HCT116 (cell line): ENCODE measurements at regions not wholly inside any gene's neighbourhood (a gene's known extent, or its start where the extent isn't known, plus 50 kb on each side); places are given as distances from the start of the nearest gene placed in this dataset.

Experiments used
- ATAC-seq: fragments of 200-7000 bp; cut with Tn5 transposase; 2 replicates; pipeline ENCODE4 v1.9.1; 2020; ENCODE audit warnings: mild to moderate bottlenecking, moderate library complexity
- BruUV-seq: library from RNA; stranded (reverse); fragments of 400-500 nt; replicated peaks from 2 replicates; lab custom pipeline; 2021; lab: Mats Ljungman, UMichigan
- CTCF ChIA-PET: fragments of 300-600 bp; sonication (Branson Sonifier 250); formaldehyde crosslinking; loops from one replicate; lab custom pipeline; 2021; ENCODE audit warnings: antibody characterized with exemption; lab: Charles Lee
- POLR2A ChIA-PET: fragments of 300-600, 350-600 bp; sonication (Branson Sonifier 250); formaldehyde crosslinking; loops from one replicate; lab custom pipeline; 2021; ENCODE audit warnings: antibody characterized with exemption; lab: Charles Lee
- RAD21 ChIA-PET, 2 experiments: fragments of 300-600 bp; sonication (Branson Sonifier 250); formaldehyde crosslinking; loops; one replicate each; lab custom pipeline; 2023; ENCODE audit warnings: low total read pairs in 2 of 2; ENCODE audit not compliant: uncharacterized antibody in 2 of 2, unreplicated experiment in 2 of 2, low non-redundant PET in 1 of 2; lab: Charles Lee
- DNase-seq: peaks from one replicate; pipeline ENCODE4 v3.0.0-alpha.2; 2010; ENCODE audit warnings: low read depth, low spot score
- H2AFZ ChIP-seq: fragments of 200-600 bp; shearing (Covaris generic), sonication (generic); 2 replicates; pipeline ENCODE4 v1.6.1; 2017; ENCODE audit warnings: low read depth, mixed run types, mixed read lengths, antibody characterized with exemption, low read length; ENCODE audit not compliant: poor library complexity, severe bottlenecking
- H3K27ac ChIP-seq: 2 replicates; pipeline ENCODE4 v1.5.1; 2012; ENCODE audit warnings: low read depth, low read length
- H3K27me3 ChIP-seq: fragments of 200-600 bp; sonication (generic); 2 replicates; pipeline ENCODE4 v1.6.1; 2016; ENCODE audit warnings: mixed run types, low read length, mixed read lengths; ENCODE audit not compliant: insufficient read depth
- H3K36me3 ChIP-seq, 2 experiments: fragments of 200-500 bp in 1 of 2; fragments of 200-600 bp in 1 of 2; sonication (Bioruptor generic) in 1 of 2; sonication (generic) in 1 of 2; 2 replicates each; pipeline versions ENCODE4 v1.5.1 to v1.6.1; 2014 to 2016; ENCODE audit warnings: low read length in 2 of 2, inconsistent platforms in 1 of 2, mixed read lengths in 1 of 2, mixed run types in 1 of 2; ENCODE audit not compliant: insufficient read depth in 2 of 2, control insufficient read depth in 1 of 2
- H3K4me1 ChIP-seq, 2 experiments: fragments of 200-600 bp in 1 of 2; sonication (generic) in 1 of 2; 2 replicates each; pipeline versions ENCODE4 v1.5.1 to v1.6.1; 2012 to 2017; ENCODE audit warnings: low read length in 2 of 2, inconsistent platforms in 1 of 2, mild to moderate bottlenecking in 1 of 2, mixed read lengths in 1 of 2, mixed run types in 1 of 2, moderate library complexity in 1 of 2; ENCODE audit not compliant: insufficient read depth in 2 of 2, control insufficient read depth in 1 of 2
- H3K4me2 ChIP-seq: fragments of 200-600 bp; sonication (generic); 2 replicates; pipeline ENCODE4 v1.6.1; 2017; ENCODE audit warnings: mixed run types, low read length, mixed read lengths
- H3K4me3 ChIP-seq, 2 experiments: fragments of 200-600 bp in 1 of 2; sonication (generic) in 1 of 2; replicated peaks in 1 of 2; 2 replicates each; pipeline ENCODE4 v1.5.1; 2011 to 2016; ENCODE audit warnings: low read length in 2 of 2, control low read depth in 1 of 2, low read depth in 1 of 2, mild to moderate bottlenecking in 1 of 2, mixed read lengths in 1 of 2, mixed run types in 1 of 2
- H3K79me2 ChIP-seq: fragments of 200-600 bp; sonication (generic); 2 replicates; pipeline ENCODE4 v1.6.1; 2017; ENCODE audit warnings: mild to moderate bottlenecking, mixed run types, low read length, moderate library complexity, mixed read lengths; ENCODE audit not compliant: insufficient read depth
- H3K9ac ChIP-seq: fragments of 200-600 bp; sonication (generic); 2 replicates; pipeline ENCODE4 v1.6.1; 2016; ENCODE audit warnings: low read length, mixed read lengths
- H3K9me2 ChIP-seq: fragments of 200-600 bp; sonication (generic), shearing (Covaris generic); 2 replicates; pipeline ENCODE4 v1.6.1; 2017; ENCODE audit warnings: mixed run types, mild to moderate bottlenecking, moderate library complexity; ENCODE audit not compliant: insufficient read depth
- H3K9me3 ChIP-seq, 2 experiments: fragments of 200-500 bp in 1 of 2; fragments of 200-600 bp in 1 of 2; sonication (Bioruptor generic) in 1 of 2; sonication (generic) in 1 of 2; 2 replicates each; pipeline ENCODE4 v1.6.1; 2014 to 2017; ENCODE audit warnings: low read length in 2 of 2, mixed read lengths in 2 of 2, inconsistent platforms in 1 of 2, low read depth in 1 of 2, mild to moderate bottlenecking in 1 of 2, mixed run types in 1 of 2, moderate library complexity in 1 of 2; ENCODE audit not compliant: control insufficient read depth in 1 of 2, insufficient read depth in 1 of 2
- H4K20me1 ChIP-seq: fragments of 200-600 bp; sonication (generic), shearing (Covaris generic); 2 replicates; pipeline ENCODE4 v1.6.1; 2017; ENCODE audit warnings: mixed run types, mild to moderate bottlenecking, moderate library complexity; ENCODE audit not compliant: insufficient read depth
- SRF ChIP-seq: IDR thresholded peaks from 2 replicates; pipeline ENCODE4 v1.6.1; 2012; ENCODE audit warnings: low read depth
- intact Hi-C: fragments of 100-400 bp; cut with micrococcal nuclease; formaldehyde crosslinking; loops from 2 replicates; pipeline ENCODE4 v1.10.0; 2022
- TF ChIP-seq, protein P1 (sequence below): IDR thresholded peaks from 2 replicates; pipeline ENCODE4 v1.6.1; 2012
- TF ChIP-seq, protein P2 (sequence below): IDR thresholded peaks from 2 replicates; pipeline ENCODE4 v1.6.1; 2012; ENCODE audit warnings: low read depth

DNA sequence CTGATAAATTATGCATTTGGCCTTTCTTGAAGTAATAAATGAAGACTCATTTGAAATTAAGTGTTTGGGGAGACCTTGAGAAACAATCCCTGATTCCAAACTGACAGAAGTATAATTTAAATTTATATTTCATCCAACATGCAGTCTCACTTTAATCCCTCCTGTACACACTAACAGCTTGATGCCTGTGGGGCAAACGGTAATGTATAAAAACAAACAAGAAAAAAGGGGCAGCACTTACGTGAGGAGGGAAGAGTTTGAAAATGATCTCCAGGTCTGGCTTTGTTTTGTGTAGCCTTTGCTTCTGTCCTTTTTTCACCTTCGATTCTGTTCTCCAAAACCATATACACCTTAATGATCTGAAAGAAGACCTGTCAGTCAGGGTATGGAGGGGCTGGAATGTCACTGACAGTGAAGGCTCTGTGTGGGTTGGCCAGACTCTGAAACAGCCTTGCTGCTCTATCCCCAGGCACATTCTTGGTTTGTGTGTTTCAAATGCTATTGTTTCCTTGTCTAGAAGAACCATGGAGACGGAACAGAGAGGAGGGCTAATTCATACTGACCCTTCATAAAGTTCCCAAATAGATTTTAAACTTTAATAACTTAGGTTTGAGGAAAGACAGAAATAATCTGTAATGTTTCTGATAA lies 338.2 kb upstream of the WWC1 start:
- ATAC-seq: no peak
- Histone ChIP-seq H3K4me3 (no peak overlapping the region), H3K4me2 (no peak overlapping the region), H3K4me1 (no peaks in the 10 kb centered on the region), H3K9me2 (no peaks in the 10 kb centered on the region), H3K27ac (no peak overlapping the region), H3K9me3 (no peaks in the 10 kb centered on the region), H2AFZ (no peak overlapping the region), H4K20me1 (no peaks in the 10 kb centered on the region), H3K79me2 (no peaks in the 10 kb centered on the region)
- intact Hi-C loops: no loop called here
- POLR2A ChIA-PET: no interaction called here
- CTCF ChIA-PET: no interaction called here
- RAD21 ChIA-PET: no interaction called here
- TF ChIP-seq, protein P1, sequence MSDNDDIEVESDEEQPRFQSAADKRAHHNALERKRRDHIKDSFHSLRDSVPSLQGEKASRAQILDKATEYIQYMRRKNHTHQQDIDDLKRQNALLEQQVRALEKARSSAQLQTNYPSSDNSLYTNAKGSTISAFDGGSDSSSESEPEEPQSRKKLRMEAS: no peak
- TF ChIP-seq SRF: no peak
- TF ChIP-seq, all 23 proteins: peak for 0
- no TSS peak for BruUV-seq
- Histone ChIP-seq H3K27me3 (peaks cover 42% of the 10 kb centered on the region), H3K9ac (no peak overlapping the region), H3K36me3 (no peaks in the 10 kb centered on the region)
- DNase-seq: no peak

DNA sequence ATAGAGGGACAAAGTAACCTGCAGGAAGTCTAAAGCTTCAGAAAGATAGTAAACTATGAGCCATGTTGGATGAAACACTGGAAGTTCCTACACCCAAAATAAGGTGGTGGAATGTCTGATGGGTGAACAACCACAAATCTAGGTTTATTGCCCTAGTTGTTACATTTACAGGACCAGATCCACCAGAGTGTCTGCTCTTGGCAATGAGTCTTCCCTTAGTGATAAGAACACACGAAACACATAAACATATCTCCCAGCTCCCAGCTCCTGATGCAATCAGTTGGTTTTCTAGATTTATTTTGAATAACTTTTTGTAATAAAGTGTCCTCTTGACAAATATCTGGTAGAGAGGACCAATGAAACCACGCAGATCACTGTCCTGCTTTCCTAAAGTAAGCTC lies 329.7 kb upstream of the WWC1 start:
- Histone ChIP-seq H3K4me1 (no peaks in the 10 kb centered on the region), H3K36me3 (no peaks in the 10 kb centered on the region), H3K9ac (no peak overlapping the region), H3K27ac (no peak overlapping the region), H3K27me3 (no peaks in the 10 kb centered on the region), H4K20me1 (no peaks in the 10 kb centered on the region), H2AFZ (no peak overlapping the region), H3K9me3 (no peaks in the 10 kb centered on the region), H3K4me3 (no peak overlapping the region), H3K9me2 (peaks cover 3% of the 10 kb centered on the region; the same call in 1 of the 2 replicates), H3K79me2 (no peaks in the 10 kb centered on the region), H3K4me2 (no peak overlapping the region)
- no TSS peak for BruUV-seq
- TF ChIP-seq, protein P2, sequence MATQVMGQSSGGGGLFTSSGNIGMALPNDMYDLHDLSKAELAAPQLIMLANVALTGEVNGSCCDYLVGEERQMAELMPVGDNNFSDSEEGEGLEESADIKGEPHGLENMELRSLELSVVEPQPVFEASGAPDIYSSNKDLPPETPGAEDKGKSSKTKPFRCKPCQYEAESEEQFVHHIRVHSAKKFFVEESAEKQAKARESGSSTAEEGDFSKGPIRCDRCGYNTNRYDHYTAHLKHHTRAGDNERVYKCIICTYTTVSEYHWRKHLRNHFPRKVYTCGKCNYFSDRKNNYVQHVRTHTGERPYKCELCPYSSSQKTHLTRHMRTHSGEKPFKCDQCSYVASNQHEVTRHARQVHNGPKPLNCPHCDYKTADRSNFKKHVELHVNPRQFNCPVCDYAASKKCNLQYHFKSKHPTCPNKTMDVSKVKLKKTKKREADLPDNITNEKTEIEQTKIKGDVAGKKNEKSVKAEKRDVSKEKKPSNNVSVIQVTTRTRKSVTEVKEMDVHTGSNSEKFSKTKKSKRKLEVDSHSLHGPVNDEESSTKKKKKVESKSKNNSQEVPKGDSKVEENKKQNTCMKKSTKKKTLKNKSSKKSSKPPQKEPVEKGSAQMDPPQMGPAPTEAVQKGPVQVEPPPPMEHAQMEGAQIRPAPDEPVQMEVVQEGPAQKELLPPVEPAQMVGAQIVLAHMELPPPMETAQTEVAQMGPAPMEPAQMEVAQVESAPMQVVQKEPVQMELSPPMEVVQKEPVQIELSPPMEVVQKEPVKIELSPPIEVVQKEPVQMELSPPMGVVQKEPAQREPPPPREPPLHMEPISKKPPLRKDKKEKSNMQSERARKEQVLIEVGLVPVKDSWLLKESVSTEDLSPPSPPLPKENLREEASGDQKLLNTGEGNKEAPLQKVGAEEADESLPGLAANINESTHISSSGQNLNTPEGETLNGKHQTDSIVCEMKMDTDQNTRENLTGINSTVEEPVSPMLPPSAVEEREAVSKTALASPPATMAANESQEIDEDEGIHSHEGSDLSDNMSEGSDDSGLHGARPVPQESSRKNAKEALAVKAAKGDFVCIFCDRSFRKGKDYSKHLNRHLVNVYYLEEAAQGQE: no peak
- intact Hi-C loops: no loop called here
- no peak for ATAC-seq
- ChIA-PET RAD21 (no interaction called here), CTCF (no interaction called here), POLR2A (no interaction called here)
- DNase-seq: no peak
